BLaER1 treated with 17β-estradiol and CSF1 and Interleukin-3, amounts not matched to agents 10 nM and 100 nM (cell line): ENCODE measurements at regions not wholly inside any gene's neighbourhood (a gene's known extent, or its start where the extent isn't known, plus 50 kb on each side); places are given as distances from the start of the nearest gene placed in this dataset.

Experiments
- H3K27ac ChIP-seq, 11 experiments: shearing (Covaris generic); formaldehyde crosslinking; 2 replicates each; pipeline ENCODE4 v1.8.1; 2022
- H3K27me3 ChIP-seq, 11 experiments: shearing (Covaris generic); formaldehyde crosslinking; 2 replicates each; pipeline ENCODE4 v1.8.1; 2022
- H3K36me3 ChIP-seq, 11 experiments: shearing (Covaris generic); formaldehyde crosslinking; 2 replicates each; pipeline ENCODE4 v1.8.1; 2022
- H3K4me1 ChIP-seq, 10 experiments: shearing (Covaris generic); formaldehyde crosslinking; 2 replicates each; pipeline ENCODE4 v1.8.1; 2022
- H3K4me2 ChIP-seq, 11 experiments: shearing (Covaris generic); formaldehyde crosslinking; 2 replicates each; pipeline ENCODE4 v1.8.1; 2022
- H3K4me3 ChIP-seq, 10 experiments: shearing (Covaris generic); formaldehyde crosslinking; 2 replicates each; pipeline ENCODE4 v1.8.1; 2022
- H3K9ac ChIP-seq, 11 experiments: shearing (Covaris generic); formaldehyde crosslinking; 2 replicates each; pipeline ENCODE4 v1.8.1; 2022
- H3K9me3 ChIP-seq, 11 experiments: shearing (Covaris generic); formaldehyde crosslinking; replicated peaks in 1 of 11; 2 replicates each; pipeline ENCODE4 v1.8.1; 2022
- H4K20me1 ChIP-seq, 11 experiments: shearing (Covaris generic); formaldehyde crosslinking; 2 replicates each; pipeline ENCODE4 v1.8.1; 2022
- Cebpa-rat ChIP-seq, 11 experiments: shearing (Covaris generic); IDR thresholded peaks; 2 replicates each; pipeline ENCODE4 v1.8.1; 2022

DNA sequence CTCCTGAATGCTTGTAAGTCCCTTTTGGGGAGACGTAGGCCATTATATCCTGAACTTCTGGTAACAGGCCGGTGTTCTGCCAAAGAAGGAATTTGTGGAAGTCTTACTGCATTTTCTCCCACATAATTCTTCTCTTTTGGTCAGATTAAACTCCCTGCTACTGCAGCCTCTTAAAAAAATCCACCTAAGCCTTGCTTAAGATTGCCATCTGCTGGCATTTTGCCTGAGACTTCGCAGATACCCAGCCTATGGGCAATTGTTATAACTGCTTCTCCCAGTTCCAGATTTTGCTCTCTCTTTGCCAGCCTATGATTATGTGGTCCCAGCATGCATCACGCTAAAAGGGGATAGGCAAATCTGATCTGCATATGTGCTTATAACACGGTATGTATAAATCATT is 391.6 kb upstream of the CHD1 start:
- no peaks in the 10 kb centered on the region for H3K27me3 ChIP-seq
- H4K20me1 ChIP-seq, result no peaks in the 10 kb centered on the region
- H3K4me2 ChIP-seq, result no peak overlapping the region
- no peaks in the 10 kb centered on the region for H3K36me3 ChIP-seq
- no peak overlapping the region for H3K4me3 ChIP-seq
- H3K27ac ChIP-seq, result no peak overlapping the region
- H3K9me3 ChIP-seq, result peaks cover 0 to 16% (median 5%) of the 10 kb centered on the region in 11 experiments; a peak in 7 of 22 replicates
- peaks cover 4 to 38% (median 18%) of the 10 kb centered on the region in 10 experiments for H3K4me1 ChIP-seq
- no peak for TF ChIP-seq Cebpa-rat (IDR thresholded peaks at IDR 0.05)
- H3K9ac ChIP-seq, result no peak overlapping the region

GRCh38 chr5:99317136-99317535 is 388.3 kb upstream of the CHD1 start:
- Histone ChIP-seq H3K4me2 (peak overlapping the region in 6 of 11 experiments; percentile 58 to 87 (median 71); a peak in 12 of 22 replicates), H3K27ac (peak overlapping the region in 8 of 11 experiments; percentile 65 to 91 (median 84); a peak in 13 of 22 replicates), H3K36me3 (no peaks in the 10 kb centered on the region), H3K4me3 (no peak overlapping the region), H3K9ac (peak overlapping the region in 1 of 11 experiments; percentile 56; a peak in 1 of 22 replicates), H3K9me3 (peaks cover 0 to 16% (median 5%) of the 10 kb centered on the region in 11 experiments; a peak in 7 of 22 replicates), H3K4me1 (peaks cover 21 to 68% (median 45%) of the 10 kb centered on the region in 10 experiments), H3K27me3 (no peaks in the 10 kb centered on the region), H4K20me1 (no peaks in the 10 kb centered on the region)
- TF ChIP-seq Cebpa-rat (IDR thresholded peaks at IDR 0.05), result no peak

GRCh38 chr5:99316484-99316883 is 387.7 kb upstream of the CHD1 start:
- Histone ChIP-seq H3K4me3 (peak overlapping the region in 2 of 10 experiments; percentile 30; a peak in 2 of 20 replicates), H3K27ac (peak overlapping the region in 9 of 11 experiments; percentile 64 to 91 (median 84); a peak in 17 of 22 replicates), H3K36me3 (no peaks in the 10 kb centered on the region), H3K4me2 (peak overlapping the region in 8 of 11 experiments; percentile 50 to 87 (median 66); a peak in 14 of 22 replicates), H3K4me1 (peaks cover 21 to 74% (median 46%) of the 10 kb centered on the region in 10 experiments), H3K27me3 (no peaks in the 10 kb centered on the region), H3K9ac (peak overlapping the region in 6 of 11 experiments; percentile 53 to 69 (median 61); a peak in 11 of 22 replicates), H3K9me3 (peaks cover 0 to 16% (median 5%) of the 10 kb centered on the region in 11 experiments; a peak in 7 of 22 replicates), H4K20me1 (no peaks in the 10 kb centered on the region)
- TF ChIP-seq Cebpa-rat (IDR thresholded peaks at IDR 0.05), result no peak

- H4K20me1 ChIP-seq, result no peaks in the 10 kb centered on the region
- H3K9ac ChIP-seq, result peak overlapping the region in 6 of 11 experiments; percentile 53 to 69 (median 64); a peak in 11 of 22 replicates
- peak overlapping the region; percentile 20 to 91 (median 79); a peak in 20 of 22 replicates for H3K27ac ChIP-seq
- peak overlapping the region in 3 of 10 experiments; percentile 20 to 30 (median 30); a peak in 4 of 20 replicates for H3K4me3 ChIP-seq
- H3K4me2 ChIP-seq, result peak overlapping the region; percentile 4 to 87 (median 58)
- 0 out of 22 replicates have a peak, but pooled peaks of 2 of the 11 experiments have one; percentile 28 to 61 for TF ChIP-seq Cebpa-rat (IDR thresholded peaks at IDR 0.05)
- H3K9me3 ChIP-seq, result peaks cover 0 to 16% (median 5%) of the 10 kb centered on the region in 11 experiments; a peak in 7 of 22 replicates
- peaks cover 21 to 81% (median 46%) of the 10 kb centered on the region in 10 experiments for H3K4me1 ChIP-seq
- no peaks in the 10 kb centered on the region for H3K36me3 ChIP-seq
- H3K27me3 ChIP-seq, result no peaks in the 10 kb centered on the region
Measured at GRCh38 chr5:99315413-99316183, 386.8 kb upstream of the CHD1 start.

- Histone ChIP-seq H3K36me3 (no peaks in the 10 kb centered on the region), H3K4me1 (peaks cover 21 to 76% (median 46%) of the 10 kb centered on the region in 10 experiments), H3K27me3 (no peaks in the 10 kb centered on the region), H3K9me3 (peaks cover 0 to 16% (median 5%) of the 10 kb centered on the region in 11 experiments; a peak in 7 of 22 replicates), H3K4me2 (peak overlapping the region; percentile 4 to 87 (median 58); a peak in 21 of 22 replicates), H3K9ac (peak overlapping the region in 7 of 11 experiments; percentile 13 to 66 (median 55); a peak in 12 of 22 replicates), H3K27ac (peak overlapping the region in 10 of 11 experiments; percentile 52 to 91 (median 82); a peak in 20 of 22 replicates), H3K4me3 (peak overlapping the region in 3 of 10 experiments; percentile 5 to 12 (median 7); a peak in 3 of 20 replicates), H4K20me1 (no peaks in the 10 kb centered on the region)
- no peak for TF ChIP-seq Cebpa-rat (IDR thresholded peaks at IDR 0.05)
Measured at GRCh38 chr5:99314721-99315120, 385.9 kb upstream of the CHD1 start.

DNA sequence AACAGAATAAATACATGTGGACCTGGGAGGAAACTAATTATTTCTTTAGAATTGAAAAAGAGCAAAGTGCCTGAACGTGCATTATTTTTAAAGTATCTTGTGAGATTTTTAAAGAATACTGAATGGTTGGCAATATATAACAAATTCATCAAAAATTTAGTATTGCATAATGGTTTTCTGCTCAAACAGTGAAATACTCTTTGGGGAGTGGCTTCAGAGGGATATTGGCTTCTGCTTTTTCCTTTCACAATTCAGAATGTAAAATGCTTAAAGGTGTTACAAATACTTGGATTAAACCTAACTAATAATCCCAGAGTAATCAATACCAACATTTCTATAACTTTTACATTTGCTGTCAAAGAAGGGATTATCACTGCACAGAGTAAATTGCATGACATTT is 379.3 kb upstream of the CHD1 start:
- no peaks in the 10 kb centered on the region for H4K20me1 ChIP-seq
- no peaks in the 10 kb centered on the region for H3K27me3 ChIP-seq
- H3K9ac ChIP-seq, result no peak overlapping the region
- H3K36me3 ChIP-seq, result no peaks in the 10 kb centered on the region
- H3K4me3 ChIP-seq, result no peak overlapping the region
- H3K4me1 ChIP-seq, result peaks cover 2 to 48% (median 10%) of the 10 kb centered on the region in 10 experiments; a peak in 17 of 20 replicates
- TF ChIP-seq Cebpa-rat (IDR thresholded peaks at IDR 0.05), result no peak
- no peaks in the 10 kb centered on the region for H3K9me3 ChIP-seq
- no peak overlapping the region for H3K27ac ChIP-seq
- H3K4me2 ChIP-seq, result peak overlapping the region in 3 of 11 experiments; percentile 39 to 50 (median 44); a peak in 4 of 22 replicates

DNA sequence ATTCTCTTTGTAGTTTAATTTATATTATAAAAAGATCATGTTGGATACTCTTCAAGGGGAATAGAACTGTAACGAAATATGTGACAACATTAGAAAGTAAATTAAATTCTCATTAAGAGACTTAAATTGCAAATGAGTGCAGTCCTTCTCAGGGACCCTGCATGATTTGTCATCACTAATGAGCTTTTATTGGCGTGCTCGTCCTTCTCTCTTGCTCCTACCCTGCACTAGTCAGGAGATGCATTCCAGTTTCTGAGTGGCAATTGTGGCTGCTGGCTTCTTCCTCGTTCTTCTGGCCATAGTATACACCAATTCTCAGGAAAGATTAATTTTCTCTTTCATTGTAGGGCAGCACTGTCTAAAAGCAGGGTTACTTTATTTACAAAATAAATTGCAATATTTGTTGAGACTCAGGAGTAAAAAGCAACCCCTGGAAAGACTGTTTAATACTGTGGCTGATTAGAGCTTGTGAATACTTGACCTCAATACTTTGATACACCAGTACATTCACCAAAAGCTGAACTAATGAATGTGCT is 376.3 kb upstream of the CHD1 start:
- Histone ChIP-seq H3K36me3 (no peaks in the 10 kb centered on the region), H4K20me1 (no peaks in the 10 kb centered on the region), H3K4me3 (no peak overlapping the region), H3K9ac (no peak overlapping the region), H3K27me3 (no peaks in the 10 kb centered on the region), H3K27ac (no peak overlapping the region), H3K9me3 (peaks cover 0 to 6% (median 0%) of the 10 kb centered on the region in 11 experiments; a peak in 1 of 22 replicates), H3K4me2 (no peak overlapping the region), H3K4me1 (peaks cover 0 to 25% (median 0%) of the 10 kb centered on the region in 10 experiments; a peak in 6 of 20 replicates)
- no peak for TF ChIP-seq Cebpa-rat (IDR thresholded peaks at IDR 0.05)

DNA sequence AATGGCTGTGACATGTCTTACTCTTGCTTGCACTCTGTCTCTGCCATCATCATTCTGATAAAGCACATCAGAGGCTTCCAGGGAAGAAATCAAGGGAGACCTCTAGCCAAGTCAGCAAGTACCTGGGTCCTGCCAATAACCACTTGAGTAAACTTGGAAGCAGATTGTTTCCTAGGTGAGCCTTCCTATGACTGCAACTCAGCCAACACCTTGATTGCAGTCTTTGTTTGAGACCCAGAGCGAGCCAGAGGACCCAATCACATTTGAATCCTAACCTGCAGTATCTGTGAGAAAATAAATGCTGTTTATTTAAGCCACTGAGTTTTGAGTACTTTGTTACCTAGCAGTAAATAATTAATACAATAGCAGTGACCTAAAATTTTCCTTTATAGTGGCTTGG is 356.8 kb upstream of the CHD1 start:
- H3K4me3 ChIP-seq, result no peak overlapping the region
- no peak for TF ChIP-seq Cebpa-rat (IDR thresholded peaks at IDR 0.05)
- no peaks in the 10 kb centered on the region for H3K4me1 ChIP-seq
- H3K9ac ChIP-seq, result no peak overlapping the region
- no peak overlapping the region for H3K4me2 ChIP-seq
- no peaks in the 10 kb centered on the region for H3K36me3 ChIP-seq
- 0 out of 22 replicates have a peak, but pooled peaks cover 0 to 2% (median 0%) of the 10 kb centered on the region in 11 experiments for H3K9me3 ChIP-seq
- no peak overlapping the region for H3K27ac ChIP-seq
- H4K20me1 ChIP-seq, result no peaks in the 10 kb centered on the region
- no peaks in the 10 kb centered on the region for H3K27me3 ChIP-seq

GRCh38 chr5:99275128-99275527 is 346.3 kb upstream of the CHD1 start:
- Histone ChIP-seq H3K9me3 (no peaks in the 10 kb centered on the region), H3K4me2 (no peak overlapping the region), H3K27me3 (no peaks in the 10 kb centered on the region), H3K4me1 (peaks cover 0 to 14% (median 7%) of the 10 kb centered on the region in 10 experiments; a peak in 13 of 20 replicates), H3K36me3 (no peaks in the 10 kb centered on the region), H4K20me1 (no peaks in the 10 kb centered on the region), H3K9ac (no peak overlapping the region), H3K27ac (no peak overlapping the region), H3K4me3 (no peak overlapping the region)
- TF ChIP-seq Cebpa-rat (IDR thresholded peaks at IDR 0.05), result no peak
